HG02678 (cell line): ENCODE measurements at regions not wholly inside any gene's neighbourhood (a gene's known extent, or its start where the extent isn't known, plus 50 kb on each side); places are given as distances from the start of the nearest gene placed in this dataset.
"Not testable (repeated sequence)": the region's sequence is repeated elsewhere in the genome, so short reads cannot be mapped to it uniquely, and the experiment has no call there.

Experiments
- ATAC-seq: cut with Tn5 transposase; IDR thresholded peaks from one replicate; pipeline ENCODE4 v1.9.1; 2021; ENCODE audit warnings: mild to moderate bottlenecking, moderate library complexity; ENCODE audit not compliant: unreplicated experiment

DNA sequence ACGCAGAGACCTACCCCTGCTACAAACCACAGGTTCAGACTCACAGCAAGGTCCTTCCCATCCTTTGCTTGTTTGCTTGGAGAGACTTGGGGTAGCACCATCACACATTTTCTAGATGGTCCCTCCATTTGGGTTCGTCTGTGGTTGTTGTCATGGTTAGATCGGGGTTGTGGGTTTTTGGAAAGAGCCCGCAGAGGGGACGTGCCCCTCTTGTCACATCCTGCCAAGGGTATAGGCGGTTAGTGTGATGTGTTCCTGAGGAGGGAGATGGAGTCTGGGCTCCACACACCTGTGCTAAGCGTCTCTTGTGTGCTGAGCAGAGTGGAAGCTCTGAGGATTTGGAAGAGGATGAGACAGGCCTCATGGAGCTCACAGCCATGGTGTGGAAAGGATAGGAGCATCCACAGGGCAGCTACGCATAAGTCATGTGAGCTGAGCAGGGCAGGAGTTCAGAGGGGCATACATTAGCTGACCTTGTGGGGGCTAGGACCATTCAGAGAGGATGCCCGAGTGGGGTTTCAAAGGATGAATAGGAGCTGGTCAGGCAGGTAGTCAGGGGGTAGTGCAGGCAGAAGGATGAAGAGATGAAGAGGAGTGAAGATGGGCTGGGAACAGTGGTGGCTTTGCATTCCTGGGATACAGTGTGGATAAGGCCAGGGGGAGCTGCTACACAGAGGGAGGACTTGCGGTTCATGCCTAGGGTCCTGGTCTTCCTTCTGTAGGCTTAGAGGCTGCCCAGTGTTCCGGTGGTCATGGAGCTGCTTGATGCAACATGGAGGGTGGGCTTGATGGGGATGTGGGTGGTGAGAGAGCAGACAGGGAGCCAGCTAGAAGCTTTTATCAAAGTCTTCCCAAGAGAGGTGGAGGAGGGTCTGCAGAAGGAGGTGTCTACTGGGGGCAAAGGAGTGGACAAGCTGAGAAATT lies 62.9 kb downstream of the ACKR3 start:
- no peak for ATAC-seq

GRCh38 chr2:236633219-236633570 lies 63.6 kb downstream of the ACKR3 start:
- no peak for ATAC-seq

- no peak for ATAC-seq
These were observed 64.3 kb downstream of the ACKR3 start for GRCh38 chr2:236633775-236634560.

DNA sequence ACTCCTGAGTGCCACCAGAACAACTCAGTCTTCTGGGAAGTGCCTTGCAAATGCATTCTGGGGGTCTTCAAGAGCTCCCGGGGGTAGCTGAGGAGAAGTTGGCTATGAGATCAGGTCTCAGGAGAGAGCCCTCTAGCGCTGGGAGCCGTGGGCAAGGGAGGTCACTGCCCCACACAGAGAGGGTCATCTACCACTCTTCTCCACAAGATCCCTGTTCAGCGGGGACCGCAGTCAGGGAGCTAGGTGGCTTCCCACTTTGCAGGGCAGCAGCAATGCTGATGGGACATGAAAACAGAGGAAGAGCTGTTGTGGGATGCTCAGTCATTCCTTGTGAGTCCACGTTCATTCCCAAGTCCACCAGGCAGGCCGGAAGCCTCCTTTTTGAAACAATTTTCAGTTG lies 66.6 kb downstream of the ACKR3 start:
- no peak for ATAC-seq

DNA sequence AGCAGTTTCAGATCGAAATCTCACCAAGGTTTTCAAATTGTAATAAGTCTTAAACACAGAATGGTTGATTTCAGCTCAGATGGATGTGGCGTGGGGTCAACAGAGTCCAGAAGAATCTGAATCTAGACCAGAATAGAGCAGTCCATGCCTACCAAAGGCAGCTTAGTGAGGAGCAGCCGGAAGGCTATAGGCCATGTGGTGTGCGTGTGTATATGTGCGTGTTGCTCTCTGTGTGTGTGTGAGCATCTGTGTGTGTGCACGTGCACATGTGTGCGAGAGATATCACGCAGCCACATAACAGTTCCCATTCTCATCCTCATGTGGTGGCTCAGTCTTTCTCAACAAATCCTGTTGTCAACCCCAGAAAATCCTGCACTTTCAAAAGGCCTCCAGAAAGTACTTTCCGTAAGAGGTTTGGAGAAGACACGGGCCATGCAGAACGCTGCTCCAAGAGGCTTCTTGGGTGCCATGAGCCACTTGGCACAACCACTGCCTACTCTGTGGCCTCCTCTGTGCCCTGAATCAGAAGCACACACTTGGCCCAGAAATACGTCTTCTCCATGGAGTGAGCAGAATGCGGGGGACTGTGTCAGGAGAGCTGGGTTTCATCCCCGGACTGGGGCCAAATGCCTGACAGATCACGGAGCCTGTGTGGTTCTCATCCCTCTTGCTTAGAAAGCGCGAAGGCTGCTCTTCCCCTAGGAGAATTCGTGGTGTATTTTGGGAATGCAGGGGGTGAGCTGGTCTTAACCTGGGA lies 67.3 kb downstream of the ACKR3 start:
- ATAC-seq, result no peak

DNA sequence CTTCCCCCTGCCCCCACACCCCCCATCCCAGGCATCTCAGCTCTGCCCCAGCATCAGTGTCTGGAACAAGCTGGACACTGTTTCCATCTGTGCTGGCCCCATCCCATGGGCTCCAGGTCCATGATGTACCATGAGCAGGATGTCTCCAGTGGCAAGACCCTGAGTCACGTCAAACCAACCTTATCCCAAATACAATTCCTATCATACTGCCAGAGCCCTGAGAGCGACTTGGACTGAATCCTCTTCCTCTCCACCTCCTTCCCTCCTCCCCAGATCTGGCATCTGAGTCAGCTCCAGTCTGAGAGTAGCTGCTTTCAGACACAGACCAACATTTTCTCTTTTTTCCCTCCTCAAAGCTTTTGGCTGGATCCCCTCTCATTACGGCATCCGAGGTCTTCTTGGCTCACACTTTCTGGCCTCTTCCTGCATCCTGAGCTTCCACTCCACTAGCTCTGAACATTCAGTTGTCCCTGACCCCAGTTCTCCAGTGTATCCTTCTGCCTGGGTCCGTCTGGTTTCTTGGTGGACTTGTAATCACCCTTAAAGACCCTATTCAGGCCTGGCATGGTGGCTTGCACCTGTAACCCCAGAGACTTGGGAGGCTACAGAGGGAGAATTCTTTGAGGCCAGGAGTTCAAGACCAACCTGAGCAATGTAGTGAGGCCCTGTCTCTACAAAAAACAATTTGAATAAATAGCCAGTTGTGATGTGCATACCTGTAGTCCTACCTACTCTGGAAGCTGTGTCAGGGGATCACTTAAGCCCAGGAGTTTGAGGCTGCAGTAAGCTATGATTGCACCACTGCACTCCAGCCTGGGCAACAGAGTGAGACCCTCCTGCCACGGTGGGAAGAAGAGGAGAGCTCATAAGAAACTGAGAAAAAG lies 68.3 kb downstream of the ACKR3 start:
- ATAC-seq, result no peak

GRCh38 chr2:236638707-236639106 lies 69.1 kb downstream of the ACKR3 start:
- no peak for ATAC-seq

- ATAC-seq, result no peak
These were observed 70.0 kb downstream of the ACKR3 start for GRCh38 chr2:236639461-236640235.

GRCh38 chr2:236641051-236641726 lies 71.6 kb downstream of the ACKR3 start:
- no peak for ATAC-seq

- ATAC-seq, result no peak
These were observed 72.5 kb downstream of the ACKR3 start for GRCh38 chr2:236642125-236642524.

DNA sequence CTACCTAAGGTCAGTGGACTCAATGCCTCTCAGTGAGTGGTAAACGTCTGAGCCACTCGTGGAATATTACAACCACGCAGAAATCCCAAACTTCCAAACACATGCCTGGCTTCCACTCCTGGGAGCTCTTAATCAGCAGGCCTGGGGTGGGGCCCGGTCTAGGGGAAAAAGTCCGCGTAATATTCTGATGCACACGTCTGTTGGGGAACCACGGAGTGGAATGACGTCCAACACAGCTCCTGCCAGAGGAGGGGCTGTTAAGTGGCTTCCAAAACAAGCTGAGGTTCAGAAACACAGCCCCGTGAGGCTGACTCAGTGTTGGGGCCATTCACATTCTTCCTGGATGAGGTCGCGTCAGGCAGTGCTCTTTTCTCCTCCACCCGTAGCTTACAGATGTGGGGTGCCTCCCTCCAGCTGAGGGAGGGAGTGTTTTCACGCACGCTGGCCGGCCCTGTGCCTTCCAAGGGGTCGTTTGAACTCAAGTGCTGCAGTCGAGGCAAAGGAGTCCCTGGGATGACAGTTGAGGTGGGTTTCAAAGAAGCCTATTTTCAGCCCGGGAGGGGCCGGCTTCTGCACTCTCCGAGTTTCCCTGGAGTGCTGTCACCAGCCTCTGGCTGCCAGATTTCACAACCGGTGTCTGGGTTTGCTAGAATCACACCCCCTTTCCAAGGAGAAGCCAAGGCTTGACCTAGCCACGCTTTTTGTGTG lies 73.1 kb downstream of the ACKR3 start:
- ATAC-seq, result no peak

- ATAC-seq, result no peak
These were observed 73.9 kb downstream of the ACKR3 start for GRCh38 chr2:236643480-236643879.

- ATAC-seq, result no peak
These were observed 74.4 kb downstream of the ACKR3 start for GRCh38 chr2:236644067-236644466.

DNA sequence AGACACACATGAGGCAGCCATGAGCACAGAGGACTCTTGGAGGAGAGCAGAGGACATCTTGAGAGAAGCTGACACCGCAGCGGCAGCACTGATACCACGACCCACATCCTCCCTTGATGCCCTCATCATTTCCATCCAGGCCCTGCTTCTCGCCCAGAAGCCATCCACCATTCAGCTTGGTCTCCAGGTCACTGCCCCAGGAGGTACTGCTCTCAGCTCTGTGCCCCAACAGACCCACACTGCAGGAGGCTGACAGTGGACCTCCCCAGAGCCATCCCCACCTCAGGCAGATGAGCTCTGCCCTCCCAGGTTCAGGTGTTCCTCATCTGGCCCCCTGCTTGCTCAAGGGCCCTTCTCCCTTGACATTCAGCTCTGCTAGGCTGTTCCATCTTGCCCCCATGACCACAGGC lies 74.9 kb downstream of the ACKR3 start:
- ATAC-seq, result no peak

DNA sequence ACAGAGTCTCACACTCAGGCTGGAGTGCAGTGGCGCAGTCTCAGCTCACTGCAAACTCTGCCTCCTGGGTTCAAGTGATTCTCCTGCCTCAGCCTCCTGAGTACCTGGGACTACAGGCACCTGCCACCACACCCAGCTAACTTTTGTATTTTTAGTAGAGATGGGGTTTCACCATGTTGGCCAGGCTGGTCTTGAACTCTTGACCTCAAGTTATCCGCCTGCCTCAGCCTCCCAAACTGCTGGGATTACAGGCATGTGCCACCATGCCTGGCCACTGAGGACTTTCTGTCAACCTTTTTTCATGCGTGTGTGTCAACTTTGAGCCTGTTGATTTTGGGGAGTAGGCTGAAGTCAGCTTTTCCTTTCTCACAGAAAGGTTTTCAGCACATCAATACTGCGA lies 75.5 kb downstream of the ACKR3 start:
- not testable (repeated sequence) for ATAC-seq

DNA sequence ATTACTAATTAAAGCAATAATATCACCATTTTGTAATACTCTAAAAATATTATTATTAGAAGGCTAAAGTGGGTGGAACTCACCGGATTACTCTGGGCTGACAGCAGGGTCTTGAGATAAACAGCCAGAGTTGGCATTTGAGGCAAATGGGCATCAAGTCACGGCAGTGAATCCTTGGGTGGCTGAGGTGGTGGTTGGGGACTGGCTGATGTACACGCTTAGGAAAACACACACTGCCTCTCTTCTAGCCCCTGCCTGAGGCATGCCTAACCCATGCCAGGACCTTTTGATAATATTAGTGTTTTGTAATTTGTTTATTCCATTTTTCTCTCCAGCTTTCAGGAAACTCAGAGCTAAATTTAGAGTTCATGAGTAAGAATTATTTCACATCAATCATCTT lies 76.8 kb downstream of the ACKR3 start:
- ATAC-seq, result no peak

DNA sequence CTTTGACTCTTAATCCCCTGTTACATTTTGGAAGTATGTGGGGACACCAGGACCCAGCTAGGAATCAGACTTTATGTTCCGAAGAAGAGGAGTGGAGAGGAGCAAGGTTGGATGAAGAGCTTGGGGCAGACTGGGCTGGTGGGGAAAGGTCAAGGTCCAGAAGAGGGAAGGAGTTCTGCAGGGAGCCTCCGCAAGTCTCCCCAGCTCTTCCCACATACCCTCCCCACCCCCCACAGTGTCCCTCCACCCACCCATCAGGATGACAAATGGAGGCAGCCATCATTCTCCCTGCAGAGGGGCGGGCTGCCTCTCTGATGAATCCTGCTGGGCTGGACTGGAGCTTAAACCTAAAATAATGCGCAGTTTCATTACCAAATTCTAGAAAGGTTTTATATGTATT lies 77.2 kb downstream of the ACKR3 start:
- no peak for ATAC-seq

- no peak for ATAC-seq
These were observed 78.0 kb downstream of the ACKR3 start for GRCh38 chr2:236647621-236648020.
